Endothelial cell of umbilical vein (primary cell): ENCODE measurements at regions not wholly inside any gene's neighbourhood (a gene's known extent, or its start where the extent isn't known, plus 50 kb on each side); places are given as distances from the start of the nearest gene placed in this dataset.

Experiments used
- BruUV-seq: library from RNA; stranded (reverse); fragments of 400-500 nt; replicated peaks from 2 replicates; lab custom pipeline; 2021; lab: Mats Ljungman, UMichigan
- CTCF ChIA-PET: fragments of 300-600, 350-600 bp; sonication (Branson Sonifier 250); formaldehyde crosslinking; loops from one replicate; lab custom pipeline; 2021; ENCODE audit warnings: antibody characterized with exemption, inconsistent platforms; lab: Charles Lee
- POLR2A ChIA-PET: fragments of 300-600, 350-600 bp; sonication (Branson Sonifier 250); formaldehyde crosslinking; loops from one replicate; lab custom pipeline; 2021; ENCODE audit warnings: antibody characterized with exemption, inconsistent platforms; lab: Charles Lee
- DNase-seq: peaks from one replicate; pipeline ENCODE4 v3.0.0-alpha.2; 2011; ENCODE audit warnings: low read depth, low spot score
- FAIRE-seq: peaks from 2 replicates; lab custom pipeline; 2011; peaks lifted over from hg19 to GRCh38; lab: Jason Lieb, UNC
- H2AFZ ChIP-seq: 2 replicates; pipeline ENCODE4 v1.6.0; 2012; ENCODE audit warnings: low read depth, low read length, control low read depth, inconsistent platforms
- H3K27ac ChIP-seq: 2 replicates; pipeline ENCODE4 v1.5.1; 2011; ENCODE audit warnings: low read depth, mild to moderate bottlenecking, control low read depth, low read length, moderate library complexity; ENCODE audit not compliant: insufficient read depth
- H3K27me3 ChIP-seq, 2 experiments: 2 replicates each; pipeline versions ENCODE4 v1.6.0 to v1.6.1; 2011; ENCODE audit warnings: low read length in 2 of 2, mixed read lengths in 1 of 2; ENCODE audit not compliant: control insufficient read depth in 2 of 2, insufficient read depth in 2 of 2
- H3K36me3 ChIP-seq, 2 experiments: 2 replicates in 1 of 2; 3 replicates in 1 of 2; pipeline ENCODE4 v1.5.1; 2011; ENCODE audit warnings: low read length in 2 of 2, mild to moderate bottlenecking in 1 of 2, moderate library complexity in 1 of 2; ENCODE audit not compliant: control insufficient read depth in 2 of 2, insufficient read depth in 2 of 2; ENCODE audit errors: extremely low read depth in 1 of 2
- H3K4me1 ChIP-seq: 3 replicates; pipeline ENCODE4 v1.5.1; 2011; ENCODE audit warnings: mild to moderate bottlenecking, low read length; ENCODE audit not compliant: control insufficient read depth, insufficient read depth; ENCODE audit errors: extremely low read depth
- H3K4me2 ChIP-seq: 2 replicates; pipeline ENCODE4 v1.6.1; 2011; ENCODE audit warnings: low read length, control low read depth, mixed read lengths; ENCODE audit not compliant: insufficient read depth
- H3K4me3 ChIP-seq, 3 experiments: fragments of 200-600 bp in 1 of 3; sonication (generic), shearing (Covaris generic) in 1 of 3; replicated peaks in 1 of 3; 2 replicates each; pipeline ENCODE4 v1.5.1; 2011 to 2016; ENCODE audit warnings: control low read depth in 3 of 3, low read length in 3 of 3, mild to moderate bottlenecking in 2 of 3, inconsistent platforms in 1 of 3, low read depth in 1 of 3, moderate library complexity in 1 of 3; ENCODE audit not compliant: insufficient read depth in 1 of 3
- H3K79me2 ChIP-seq: 2 replicates; pipeline ENCODE4 v1.6.0; 2012; ENCODE audit warnings: low read length, inconsistent platforms; ENCODE audit not compliant: control insufficient read depth, insufficient read depth
- H3K9ac ChIP-seq: replicated peaks from 2 replicates; pipeline ENCODE3; 2011; ENCODE audit warnings: low read length, control low read depth; ENCODE audit not compliant: insufficient read depth; ENCODE audit errors: extremely low read depth
- H3K9me1 ChIP-seq: replicated peaks from 3 replicates; pipeline ENCODE4 v1.6.0; 2011; ENCODE audit warnings: mild to moderate bottlenecking, low read length; ENCODE audit not compliant: control insufficient read depth, insufficient read depth; ENCODE audit errors: extremely low read depth
- H3K9me3 ChIP-seq: replicated peaks from 2 replicates; pipeline ENCODE4 v1.5.1; 2012; ENCODE audit warnings: low read length, inconsistent platforms; ENCODE audit not compliant: control insufficient read depth, insufficient read depth
- H4K20me1 ChIP-seq: replicated peaks from 2 replicates; pipeline ENCODE3; 2011; ENCODE audit warnings: mild to moderate bottlenecking, low read length; ENCODE audit not compliant: control insufficient read depth, insufficient read depth; ENCODE audit errors: extremely low read depth
- EZH2 ChIP-seq: IDR thresholded peaks from 2 replicates; pipeline ENCODE4 v1.6.1; 2012; ENCODE audit warnings: borderline replicate concordance, low read depth, mild to moderate bottlenecking, moderate library complexity, low read length, inconsistent platforms; ENCODE audit not compliant: severe bottlenecking
- FOS ChIP-seq: IDR thresholded peaks from 2 replicates; pipeline ENCODE4 v1.6.1; 2011; ENCODE audit warnings: mild to moderate bottlenecking, low read length, moderate library complexity, borderline replicate concordance; ENCODE audit not compliant: insufficient read depth
- GATA2 ChIP-seq: IDR thresholded peaks from 2 replicates; pipeline ENCODE4 v1.7.0; 2011; ENCODE audit warnings: low read depth, mild to moderate bottlenecking, moderate library complexity, mixed read lengths, low read length; ENCODE audit not compliant: insufficient read length, insufficient read depth
- MAX ChIP-seq: IDR thresholded peaks from 2 replicates; pipeline ENCODE4 v1.6.1; 2011; ENCODE audit not compliant: insufficient read depth, insufficient read length
- POLR2A ChIP-seq: IDR thresholded peaks from 2 replicates; pipeline ENCODE4 v1.6.1; 2012; ENCODE audit warnings: low read depth, mild to moderate bottlenecking, control low read depth, low read length
- POLR2AphosphoS5 ChIP-seq: IDR thresholded peaks from 2 replicates; pipeline ENCODE4 v1.6.1; 2012; ENCODE audit warnings: low read depth, mild to moderate bottlenecking, control low read depth, low read length, moderate library complexity; ENCODE audit not compliant: insufficient read depth
- dilution Hi-C: fragments of 300-500 bp; cut with MboI; formaldehyde crosslinking; loops from one replicate; pipeline ENCODE4 v1.15.0; 2019; ENCODE audit warnings: low sequenced_read_pairs; ENCODE audit not compliant: extremely low pct_ligation_motif_present
- intact Hi-C: fragments of 100-400 bp; cut with micrococcal nuclease; formaldehyde crosslinking; loops from one replicate; pipeline ENCODE4 v1.10.0; 2022
- TF ChIP-seq, protein P1 (sequence below), 2 donors: IDR thresholded peaks; 1 replicate in 1 of 2; 2 replicates in 1 of 2; pipeline ENCODE4 v1.5.1; 2011; ENCODE audit warnings: low read length in 2 of 2, mild to moderate bottlenecking in 2 of 2, moderate library complexity in 2 of 2, control low read depth in 1 of 2, inconsistent platforms in 1 of 2, low read depth in 1 of 2; ENCODE audit not compliant: insufficient read depth in 1 of 2; ENCODE audit errors: extremely low read depth in 1 of 2

DNA sequence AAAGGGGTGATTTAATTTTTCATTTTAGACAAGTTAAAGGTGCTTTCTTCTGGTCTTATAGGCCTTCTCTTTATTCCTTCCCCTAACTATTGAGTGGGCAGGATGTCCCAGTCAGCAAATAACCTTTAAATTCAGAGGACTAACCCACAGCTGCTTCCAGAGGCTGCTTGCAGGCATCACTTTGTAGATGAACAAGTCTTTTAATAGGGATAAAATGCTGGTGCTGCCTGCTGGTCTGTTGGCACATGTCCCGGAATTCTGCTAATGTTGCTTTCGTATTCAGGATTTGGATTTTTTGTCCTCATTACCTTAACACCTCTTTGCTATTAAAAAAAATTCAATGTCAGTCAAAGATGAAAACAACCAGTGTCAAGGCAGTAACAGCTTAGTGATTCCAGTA is 132.7 kb upstream of the KL start:
- dilution Hi-C loops = no loop called here
- DNase-seq = no peak
- CTCF ChIA-PET = no interaction called here

DNA sequence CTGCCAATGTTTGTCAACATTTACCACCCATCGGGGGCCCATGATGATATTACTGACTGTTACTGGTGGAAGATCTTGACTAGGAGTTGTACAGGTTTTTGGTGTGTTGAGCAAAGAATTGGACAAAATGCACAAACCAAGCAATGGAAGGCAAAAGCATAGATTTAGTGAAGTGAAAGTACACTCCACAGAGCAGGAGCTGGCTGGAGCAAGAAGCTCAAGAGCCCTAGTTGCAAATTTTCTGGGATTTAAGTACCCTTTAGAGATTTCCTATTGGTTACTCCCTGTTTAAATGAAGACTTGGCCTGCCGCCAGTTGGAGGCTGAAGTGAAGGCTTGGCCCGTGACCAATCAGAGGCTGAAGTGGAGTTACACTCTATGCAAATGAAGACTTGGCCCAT is 128.6 kb upstream of the KL start:
- H3K4me3 ChIP-seq = no peak overlapping the region
- H3K9me3 ChIP-seq = no peaks in the 10 kb centered on the region
- H3K27me3 ChIP-seq = peaks cover 2 to 6% of the 10 kb centered on the region in 2 experiments
- ChIA-PET POLR2A (no interaction called here), CTCF (interaction anchor here (1.5 to 1.6 kb wide), 2 partner anchors 10 to 92 kb away, joined by 3 to 7 read pairs; no protein-coding TSS in a partner anchor)
- H3K79me2 ChIP-seq = no peaks in the 10 kb centered on the region
- H3K4me2 ChIP-seq = no peak overlapping the region
- FAIRE-seq (no peak), DNase-seq (no peak)
- no peak overlapping the region for H2AFZ ChIP-seq
- no peaks in the 10 kb centered on the region for H3K4me1 ChIP-seq
- no peaks in the 10 kb centered on the region for H3K9me1 ChIP-seq
- no peaks in the 10 kb centered on the region for H3K36me3 ChIP-seq
- H3K27ac ChIP-seq = no peak overlapping the region
- H4K20me1 ChIP-seq = no peaks in the 10 kb centered on the region
- intact Hi-C loops (no loop called here), dilution Hi-C loops (no loop called here)
- H3K9ac ChIP-seq = no peak overlapping the region
- no TSS peak for BruUV-seq
- no peak for TF ChIP-seq POLR2A
- TF ChIP-seq EZH2 = no peak
- TF ChIP-seq, protein P1, sequence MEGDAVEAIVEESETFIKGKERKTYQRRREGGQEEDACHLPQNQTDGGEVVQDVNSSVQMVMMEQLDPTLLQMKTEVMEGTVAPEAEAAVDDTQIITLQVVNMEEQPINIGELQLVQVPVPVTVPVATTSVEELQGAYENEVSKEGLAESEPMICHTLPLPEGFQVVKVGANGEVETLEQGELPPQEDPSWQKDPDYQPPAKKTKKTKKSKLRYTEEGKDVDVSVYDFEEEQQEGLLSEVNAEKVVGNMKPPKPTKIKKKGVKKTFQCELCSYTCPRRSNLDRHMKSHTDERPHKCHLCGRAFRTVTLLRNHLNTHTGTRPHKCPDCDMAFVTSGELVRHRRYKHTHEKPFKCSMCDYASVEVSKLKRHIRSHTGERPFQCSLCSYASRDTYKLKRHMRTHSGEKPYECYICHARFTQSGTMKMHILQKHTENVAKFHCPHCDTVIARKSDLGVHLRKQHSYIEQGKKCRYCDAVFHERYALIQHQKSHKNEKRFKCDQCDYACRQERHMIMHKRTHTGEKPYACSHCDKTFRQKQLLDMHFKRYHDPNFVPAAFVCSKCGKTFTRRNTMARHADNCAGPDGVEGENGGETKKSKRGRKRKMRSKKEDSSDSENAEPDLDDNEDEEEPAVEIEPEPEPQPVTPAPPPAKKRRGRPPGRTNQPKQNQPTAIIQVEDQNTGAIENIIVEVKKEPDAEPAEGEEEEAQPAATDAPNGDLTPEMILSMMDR (IDR thresholded peaks at IDR 0.05; ENCODE audit: extremely low read depth in 1 of 2, insufficient read depth in 1 of 2, low read depth in 1 of 2, low read length in 2 of 2) = no peak
- TF ChIP-seq MAX = no peak
- TF ChIP-seq GATA2 = no peak
- TF ChIP-seq POLR2AphosphoS5 = no peak
- no peak for TF ChIP-seq FOS

More for the DNA sequence above, 132.7 kb upstream of the KL start:
- no peak for FAIRE-seq
- H2AFZ ChIP-seq = no peak overlapping the region
- no TSS peak for BruUV-seq
- H3K79me2 ChIP-seq = no peaks in the 10 kb centered on the region
- H3K4me3 ChIP-seq = no peak overlapping the region
- H3K4me1 ChIP-seq = no peaks in the 10 kb centered on the region
- H3K36me3 ChIP-seq = no peaks in the 10 kb centered on the region
- no peak overlapping the region for H3K4me2 ChIP-seq
- no peak overlapping the region for H3K9ac ChIP-seq
- no peaks in the 10 kb centered on the region for H3K9me3 ChIP-seq
- POLR2A ChIA-PET = no interaction called here
- peaks cover 2 to 10% of the 10 kb centered on the region in 2 experiments for H3K27me3 ChIP-seq
- TF ChIP-seq POLR2A (no peak), FOS (no peak), GATA2 (no peak), EZH2 (no peak)
- H3K27ac ChIP-seq = no peak overlapping the region
- H3K9me1 ChIP-seq = no peaks in the 10 kb centered on the region
- intact Hi-C loops = no loop called here
- H4K20me1 ChIP-seq = no peaks in the 10 kb centered on the region
